ENCODE measurements at regions not wholly inside any gene's neighbourhood (a gene's known extent, or its start where the extent isn't known, plus 50 kb on each side); places are given as distances from the start of the nearest gene placed in this dataset.

DNA sequence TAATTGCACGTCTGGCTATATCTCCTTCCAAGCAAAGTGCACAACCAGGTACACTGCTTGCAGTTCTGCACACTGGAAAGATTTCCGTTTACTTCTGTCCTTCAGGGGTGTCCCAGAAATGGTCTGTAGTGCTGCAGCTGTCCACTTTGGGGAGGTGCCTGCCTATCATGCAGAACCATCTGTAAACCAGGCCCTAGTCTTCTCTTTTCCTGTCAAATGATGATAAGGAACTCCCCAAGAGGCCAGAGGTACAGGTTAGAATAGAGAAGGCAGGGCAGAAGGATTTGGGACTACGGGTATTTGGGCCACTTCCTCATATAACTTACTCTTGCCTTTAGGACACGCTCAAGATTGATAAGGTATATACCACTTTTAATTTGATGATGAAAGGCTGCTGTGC lies 746.9 kb downstream of the FAT4 start:
- no peak for TF ChIP-seq SRF (IDR thresholded peaks at IDR 0.05; ENCODE audit: low read depth, low read length)
- no peak for TF ChIP-seq IRF2 (CRISPR knock-in tag; IDR thresholded peaks at IDR 0.05)
- TF ChIP-seq ZFP36 (IDR thresholded peaks at IDR 0.05; ENCODE audit: borderline replicate concordance, low read depth, low read length, partially characterized antibody) = no peak
- TF ChIP-seq, protein P1, sequence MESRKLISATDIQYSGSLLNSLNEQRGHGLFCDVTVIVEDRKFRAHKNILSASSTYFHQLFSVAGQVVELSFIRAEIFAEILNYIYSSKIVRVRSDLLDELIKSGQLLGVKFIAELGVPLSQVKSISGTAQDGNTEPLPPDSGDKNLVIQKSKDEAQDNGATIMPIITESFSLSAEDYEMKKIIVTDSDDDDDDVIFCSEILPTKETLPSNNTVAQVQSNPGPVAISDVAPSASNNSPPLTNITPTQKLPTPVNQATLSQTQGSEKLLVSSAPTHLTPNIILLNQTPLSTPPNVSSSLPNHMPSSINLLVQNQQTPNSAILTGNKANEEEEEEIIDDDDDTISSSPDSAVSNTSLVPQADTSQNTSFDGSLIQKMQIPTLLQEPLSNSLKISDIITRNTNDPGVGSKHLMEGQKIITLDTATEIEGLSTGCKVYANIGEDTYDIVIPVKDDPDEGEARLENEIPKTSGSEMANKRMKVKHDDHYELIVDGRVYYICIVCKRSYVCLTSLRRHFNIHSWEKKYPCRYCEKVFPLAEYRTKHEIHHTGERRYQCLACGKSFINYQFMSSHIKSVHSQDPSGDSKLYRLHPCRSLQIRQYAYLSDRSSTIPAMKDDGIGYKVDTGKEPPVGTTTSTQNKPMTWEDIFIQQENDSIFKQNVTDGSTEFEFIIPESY (CRISPR knock-in tag; IDR thresholded peaks at IDR 0.05) = no peak
- TF ChIP-seq, protein P2, sequence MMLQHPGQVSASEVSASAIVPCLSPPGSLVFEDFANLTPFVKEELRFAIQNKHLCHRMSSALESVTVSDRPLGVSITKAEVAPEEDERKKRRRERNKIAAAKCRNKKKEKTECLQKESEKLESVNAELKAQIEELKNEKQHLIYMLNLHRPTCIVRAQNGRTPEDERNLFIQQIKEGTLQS (CRISPR knock-in tag; IDR thresholded peaks at IDR 0.05) = no peak
- TF ChIP-seq REL (CRISPR knock-in tag; conservative IDR thresholded peaks at IDR 0.05) = no peak
- no peak for TF ChIP-seq POLR2A (IDR thresholded peaks at IDR 0.05; ENCODE audit: insufficient read depth in 1 of 2, low read depth in 2 of 2, low read length in 2 of 2)
- no peak for TF ChIP-seq HDAC6 (IDR thresholded peaks at IDR 0.05; ENCODE audit: low read depth, low read length)
- TF ChIP-seq KDM2A (CRISPR knock-in tag; IDR thresholded peaks at IDR 0.05; ENCODE audit: borderline replicate concordance, low read depth) = no peak
- no peak for TF ChIP-seq ZNF263 (CRISPR knock-in tag; IDR thresholded peaks at IDR 0.05)
